Endothelial cell of umbilical vein (primary cell): ENCODE measurements at regions not wholly inside any gene's neighbourhood (a gene's known extent, or its start where the extent isn't known, plus 50 kb on each side); places are given as distances from the start of the nearest gene placed in this dataset.

Experiments used
- CTCF ChIP-seq, 2 donors: IDR thresholded peaks; 1 replicate in 1 of 2; 2 replicates in 1 of 2; pipeline ENCODE4 v1.5.1; 2011; ENCODE audit warnings: low read length in 2 of 2, mild to moderate bottlenecking in 2 of 2, moderate library complexity in 2 of 2, control low read depth in 1 of 2, inconsistent platforms in 1 of 2, low read depth in 1 of 2; ENCODE audit not compliant: insufficient read depth in 1 of 2; ENCODE audit errors: extremely low read depth in 1 of 2
- EZH2 ChIP-seq: IDR thresholded peaks from 2 replicates; pipeline ENCODE4 v1.6.1; 2012; ENCODE audit warnings: borderline replicate concordance, low read depth, mild to moderate bottlenecking, moderate library complexity, low read length, inconsistent platforms; ENCODE audit not compliant: severe bottlenecking
- FOS ChIP-seq: IDR thresholded peaks from 2 replicates; pipeline ENCODE4 v1.6.1; 2011; ENCODE audit warnings: mild to moderate bottlenecking, low read length, moderate library complexity, borderline replicate concordance; ENCODE audit not compliant: insufficient read depth
- MYC ChIP-seq: IDR thresholded peaks from one replicate; pipeline ENCODE4 v1.6.1; 2011; ENCODE audit warnings: mild to moderate bottlenecking, low read depth, low read length
- POLR2A ChIP-seq: IDR thresholded peaks from 2 replicates; pipeline ENCODE4 v1.6.1; 2012; ENCODE audit warnings: low read depth, mild to moderate bottlenecking, control low read depth, low read length
- POLR2AphosphoS5 ChIP-seq: IDR thresholded peaks from 2 replicates; pipeline ENCODE4 v1.6.1; 2012; ENCODE audit warnings: low read depth, mild to moderate bottlenecking, control low read depth, low read length, moderate library complexity; ENCODE audit not compliant: insufficient read depth

- TF ChIP-seq POLR2AphosphoS5: no peak
- TF ChIP-seq CTCF (IDR thresholded peaks at IDR 0.05; ENCODE audit: extremely low read depth in 1 of 2, insufficient read depth in 1 of 2, low read depth in 1 of 2, low read length in 2 of 2): no peak
- TF ChIP-seq EZH2: no peak
- no peak for TF ChIP-seq POLR2A
- TF ChIP-seq FOS: no peak
- no peak for TF ChIP-seq MYC
Measured at GRCh38 chr11:37076866-37077265, 478.8 kb upstream of the RAG2 start.
